GM18498 (cell line): ENCODE measurements at regions not wholly inside any gene's neighbourhood (a gene's known extent, or its start where the extent isn't known, plus 50 kb on each side); places are given as distances from the start of the nearest gene placed in this dataset.
"Not testable (repeated sequence)": the region's sequence is repeated elsewhere in the genome, so short reads cannot be mapped to it uniquely, and the experiment has no call there.

Experiments
- ATAC-seq: cut with Tn5 transposase; IDR thresholded peaks from one replicate; pipeline ENCODE4 v1.9.1; 2021; ENCODE audit warnings: mild to moderate bottlenecking, moderate library complexity; ENCODE audit not compliant: unreplicated experiment

DNA sequence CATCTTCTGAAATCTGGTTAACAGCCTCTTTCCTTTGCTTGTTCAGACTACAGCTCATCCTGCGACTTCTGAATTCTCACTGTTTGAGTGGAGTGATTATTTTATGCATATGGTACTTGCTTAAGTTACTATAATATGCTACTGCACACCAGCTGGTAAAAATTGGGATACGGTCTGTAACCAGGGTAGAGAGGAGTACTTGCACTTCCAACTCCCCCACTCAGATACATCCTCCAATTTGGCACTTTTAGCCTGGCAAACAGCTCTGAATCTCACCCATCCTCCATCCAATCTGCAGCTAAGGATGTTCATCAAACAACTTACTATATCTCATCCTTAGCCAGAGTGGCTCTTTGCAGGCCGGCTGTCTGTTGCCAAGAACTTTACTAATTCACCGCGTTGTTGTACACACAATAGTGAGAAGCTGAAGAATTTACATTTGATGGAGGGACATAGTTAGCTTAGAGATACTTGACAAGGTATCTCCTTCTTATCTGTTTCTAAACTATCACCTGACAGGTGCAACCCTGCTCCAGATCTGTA is 1323.6 kb upstream of the ALCAM start:
- not testable (repeated sequence) for ATAC-seq

GRCh38 chr3:104044002-104044401 is 1322.7 kb upstream of the ALCAM start:
- ATAC-seq = no peak

GRCh38 chr3:104066658-104067057 is 1300.1 kb upstream of the ALCAM start:
- ATAC-seq = no peak

DNA sequence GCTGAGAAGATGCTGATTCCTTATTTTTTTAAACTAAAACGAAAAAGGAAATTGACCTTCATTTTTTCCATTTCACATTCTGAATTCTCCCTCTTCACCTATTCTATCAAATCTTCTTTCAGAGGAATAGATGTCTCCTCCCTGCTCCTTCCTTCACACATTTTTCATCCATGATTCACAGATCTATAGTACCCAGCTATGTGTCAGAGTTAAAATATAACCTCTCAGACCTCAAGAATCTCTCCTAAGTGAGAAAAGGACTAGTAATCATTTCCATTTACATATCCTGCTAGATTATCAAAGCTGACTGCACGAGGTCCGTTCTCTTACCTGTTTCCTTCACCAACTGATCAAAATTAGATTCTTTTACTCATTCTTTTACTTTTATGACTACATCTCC is 1297.6 kb upstream of the ALCAM start:
- no peak for ATAC-seq

GRCh38 chr3:104070906-104071305 is 1295.8 kb upstream of the ALCAM start:
- no peak for ATAC-seq

- ATAC-seq = no peak
Measured at GRCh38 chr3:104080088-104080626, 1286.6 kb upstream of the ALCAM start.

- no peak for ATAC-seq
Measured at GRCh38 chr3:104088738-104089137, 1278.0 kb upstream of the ALCAM start.

DNA sequence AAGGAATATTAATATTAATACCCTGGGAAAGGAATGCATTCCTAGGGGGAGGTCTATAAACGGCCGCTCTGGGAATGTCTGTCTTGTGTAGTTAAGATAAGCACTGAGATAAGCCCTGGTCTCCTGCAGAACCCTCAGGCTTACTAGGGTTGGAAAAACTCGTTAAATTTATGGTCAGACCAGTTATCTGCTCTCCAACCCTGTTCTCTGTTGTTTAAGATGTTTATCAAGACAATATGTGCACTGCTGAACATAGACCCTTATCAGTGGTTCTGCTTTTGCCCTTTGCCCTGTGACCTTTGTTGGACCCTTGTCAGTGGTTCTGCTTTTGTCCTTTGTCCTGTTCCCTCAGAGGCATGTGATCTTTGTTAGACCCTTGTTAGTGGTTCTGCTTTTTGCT is 1276.7 kb upstream of the ALCAM start:
- ATAC-seq = not testable (repeated sequence)

DNA sequence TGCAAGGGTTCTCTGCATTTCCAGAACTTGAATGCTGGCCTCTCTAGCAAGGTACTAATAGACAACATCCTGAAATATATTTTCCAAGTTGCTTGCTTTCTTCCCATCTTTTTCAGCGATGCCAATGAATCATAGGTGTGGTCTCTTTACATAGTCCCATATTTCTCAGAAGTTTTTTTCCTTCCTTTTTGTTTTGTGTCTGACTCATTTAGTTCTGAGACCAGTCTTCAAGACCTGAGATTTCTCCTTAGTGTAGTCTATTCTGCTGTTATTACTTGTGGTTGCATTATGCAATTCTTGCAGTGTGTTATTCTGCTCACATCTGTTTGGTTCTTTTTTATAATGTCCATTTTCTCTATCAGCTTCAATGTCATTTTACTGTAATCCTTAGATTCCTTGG is 1265.0 kb upstream of the ALCAM start:
- ATAC-seq = no peak

- peak; percentile 96 for ATAC-seq
Measured at GRCh38 chr3:104102386-104102785, 1264.3 kb upstream of the ALCAM start.

DNA sequence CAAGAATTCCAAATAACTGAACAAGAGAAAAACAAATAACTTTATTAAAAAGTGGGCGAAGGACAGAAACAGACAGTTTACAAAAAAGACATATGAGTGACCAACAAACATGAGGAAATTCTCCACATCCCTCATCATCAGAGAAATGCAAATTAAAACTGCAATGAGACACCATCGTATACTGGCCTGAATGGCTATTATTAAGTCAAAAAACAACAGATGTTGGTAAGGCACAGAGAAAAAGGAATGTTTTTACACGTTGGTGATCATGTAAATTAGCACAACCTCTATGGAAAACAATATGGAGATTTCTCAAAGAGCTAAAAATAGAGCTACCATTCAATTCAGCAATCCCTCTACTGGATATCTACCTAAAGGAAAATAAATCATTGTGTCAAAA is 1260.4 kb upstream of the ALCAM start:
- ATAC-seq = no peak

GRCh38 chr3:104108522-104108921 is 1258.2 kb upstream of the ALCAM start:
- ATAC-seq = no peak

GRCh38 chr3:104126463-104126862 is 1240.2 kb upstream of the ALCAM start:
- ATAC-seq = no peak

DNA sequence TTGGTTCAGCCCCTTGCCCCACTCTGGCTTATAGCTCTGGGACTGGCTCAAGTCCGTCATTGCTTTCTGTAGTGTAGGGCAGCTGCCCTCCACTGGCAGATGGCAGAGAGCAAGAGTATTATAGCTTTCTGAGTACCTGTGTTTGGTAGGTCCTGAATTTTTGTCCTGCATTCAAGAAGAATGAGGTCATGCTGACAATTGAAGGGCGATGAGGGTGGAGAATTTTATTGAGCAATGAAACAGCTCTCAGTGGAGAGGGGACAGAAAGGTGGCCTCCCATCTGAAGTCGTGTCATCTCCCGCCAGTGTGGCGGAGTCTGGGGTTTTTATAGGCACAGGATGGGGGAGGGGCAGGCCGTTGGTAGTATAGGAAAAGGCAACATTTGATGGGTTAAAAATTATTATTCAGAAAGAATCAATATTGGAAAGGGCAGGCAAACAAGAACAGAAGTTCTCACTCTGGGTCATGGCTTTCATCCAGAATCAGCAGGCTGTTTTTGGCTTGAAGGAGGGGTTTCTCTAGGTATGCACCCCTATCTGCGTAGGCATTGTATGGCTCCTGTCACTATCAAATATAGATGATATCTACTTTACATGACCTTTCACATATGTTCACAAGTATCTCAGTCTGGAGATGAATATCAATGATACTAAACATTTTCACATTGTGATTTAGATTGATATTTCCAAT is 1239.7 kb upstream of the ALCAM start:
- ATAC-seq = no peak

DNA sequence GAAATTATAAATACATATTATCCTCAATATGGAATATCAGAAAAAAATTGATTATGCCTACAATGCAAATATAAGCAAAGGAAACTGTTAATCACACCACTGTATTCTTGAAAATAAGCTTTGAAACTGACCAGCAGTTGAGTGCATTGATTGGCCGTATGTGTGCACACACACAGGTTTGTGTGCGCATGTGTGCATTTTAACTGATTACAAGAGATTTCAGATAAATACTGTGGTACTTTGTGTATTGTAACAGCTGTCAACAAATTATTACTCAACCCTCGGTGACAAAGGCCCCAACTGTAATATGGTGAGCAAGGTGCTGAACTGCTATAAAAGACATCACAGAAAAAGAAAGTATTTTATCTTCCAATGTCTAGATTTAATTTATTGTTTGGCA is 1238.9 kb upstream of the ALCAM start:
- no peak for ATAC-seq

- ATAC-seq = no peak
Measured at GRCh38 chr3:104132566-104133403, 1233.9 kb upstream of the ALCAM start.

- ATAC-seq = no peak
Measured at GRCh38 chr3:104133630-104134029, 1233.1 kb upstream of the ALCAM start.

DNA sequence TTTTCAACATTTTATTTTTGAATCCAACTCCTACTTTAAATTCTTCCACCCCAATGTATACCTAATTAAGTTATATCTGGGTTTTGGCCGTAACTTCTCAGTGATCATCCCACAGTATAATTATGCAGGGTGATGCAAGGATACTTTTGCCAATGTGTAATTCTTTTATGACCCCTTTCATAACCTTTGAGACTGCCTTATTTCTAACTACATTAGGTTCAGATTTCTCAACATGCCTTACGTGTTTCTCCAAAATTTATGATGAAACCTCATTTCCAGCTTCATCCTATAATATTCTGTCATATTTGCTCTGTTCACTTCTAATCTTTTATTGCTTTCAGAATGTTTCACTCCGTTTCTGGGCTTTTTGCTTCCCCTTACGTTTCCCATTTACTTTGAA is 1229.6 kb upstream of the ALCAM start:
- no peak for ATAC-seq

- no peak for ATAC-seq
Measured at GRCh38 chr3:104145164-104145563, 1221.5 kb upstream of the ALCAM start.

- no peak for ATAC-seq
Measured at GRCh38 chr3:104149154-104149553, 1217.6 kb upstream of the ALCAM start.

- ATAC-seq = no peak
Measured at GRCh38 chr3:104150724-104151123, 1216.0 kb upstream of the ALCAM start.

- ATAC-seq = no peak
Measured at GRCh38 chr3:104154896-104155295, 1211.8 kb upstream of the ALCAM start.
